HepG2 (cell line): ENCODE measurements at regions not wholly inside any gene's neighbourhood (a gene's known extent, or its start where the extent isn't known, plus 50 kb on each side); places are given as distances from the start of the nearest gene placed in this dataset.

ENCODE experiments used
- ATAC-seq: fragments of 200-7000 bp; cut with Tn5 transposase; 3 replicates; pipeline ENCODE4 v1.9.1; 2020; ENCODE audit warnings: mild to moderate bottlenecking, moderate library complexity
- BruUV-seq: library from RNA; stranded (reverse); fragments of 400-500 nt; replicated peaks from 2 replicates; lab custom pipeline; 2021; lab: Mats Ljungman, UMichigan
- CTCF ChIA-PET: fragments of 300-600 bp; formaldehyde crosslinking; extraction: SDS; loops from one replicate; lab custom pipeline; 2021; ENCODE audit warnings: low total read pairs, inconsistent platforms, low intra/inter-chr PET ratio; lab: Yijun Ruan, JAX
- POLR2A ChIA-PET: fragments of 350-600 bp; sonication (Branson Sonifier 250); formaldehyde crosslinking; loops from one replicate; lab custom pipeline; 2020; ENCODE audit warnings: antibody characterized with exemption, inconsistent platforms; lab: Yijun Ruan, JAX
- DNase-seq: peaks from one replicate; pipeline ENCODE4 v3.0.0-alpha.2; 2015; ENCODE audit warnings: low spot score
- FAIRE-seq: peaks from 3 replicates; lab custom pipeline; 2011; peaks lifted over from hg19 to GRCh38; lab: Jason Lieb, UNC
- H2AFZ ChIP-seq: one replicate; pipeline ENCODE4 v1.6.1; 2011; ENCODE audit warnings: low read length, inconsistent platforms
- H3K27ac ChIP-seq: fragments of 300-600 bp; 3 replicates; pipeline ENCODE4 v1.8.0; 2011; ENCODE audit warnings: mixed run types, mild to moderate bottlenecking, mixed read lengths, low read length, inconsistent platforms; ENCODE audit not compliant: insufficient read depth; ENCODE audit errors: extremely low read length
- H3K27me3 ChIP-seq, 2 experiments: fragments of 200-600 bp in 1 of 2; 2 replicates in 1 of 2; 3 replicates in 1 of 2; pipeline versions ENCODE4 v1.6.0 to v1.8.0; 2011; ENCODE audit warnings: low read length in 2 of 2, mild to moderate bottlenecking in 2 of 2, moderate library complexity in 2 of 2, inconsistent platforms in 1 of 2; ENCODE audit not compliant: insufficient read depth in 2 of 2, control insufficient read depth in 1 of 2
- H3K36me3 ChIP-seq, 2 experiments: fragments of 200-600 bp in 1 of 2; replicated peaks in 1 of 2; 2 replicates in 1 of 2; 3 replicates in 1 of 2; pipeline versions ENCODE4 v1.5.1 to v1.8.0; 2011; ENCODE audit warnings: low read length in 2 of 2, inconsistent platforms in 1 of 2; ENCODE audit not compliant: insufficient read depth in 2 of 2, control insufficient read depth in 1 of 2
- H3K4me1 ChIP-seq: 2 replicates; pipeline ENCODE4 v1.5.1; 2012; ENCODE audit warnings: low read length, inconsistent platforms; ENCODE audit not compliant: insufficient read depth
- H3K4me2 ChIP-seq: 2 replicates; pipeline ENCODE4 v1.6.0; 2011; ENCODE audit warnings: low read depth, low read length, inconsistent platforms
- H3K4me3 ChIP-seq, 3 experiments: fragments of 200-600 bp in 1 of 3; sonication (generic), shearing (Covaris generic) in 1 of 3; replicated peaks in 1 of 3; 2 replicates each; pipeline ENCODE4 v1.5.1; 2011 to 2016; ENCODE audit warnings: low read length in 3 of 3, inconsistent platforms in 2 of 3, low read depth in 2 of 3, mild to moderate bottlenecking in 2 of 3, control low read depth in 1 of 3, mixed read lengths in 1 of 3; ENCODE audit not compliant: insufficient read depth in 1 of 3
- H3K79me2 ChIP-seq: one replicate; pipeline ENCODE4 v1.6.1; 2011; ENCODE audit warnings: low read length, inconsistent platforms; ENCODE audit not compliant: insufficient read depth
- H3K9ac ChIP-seq: 2 replicates; pipeline ENCODE4 v1.6.0; 2011; ENCODE audit warnings: mild to moderate bottlenecking, low read depth, low read length, inconsistent platforms; ENCODE audit not compliant: insufficient read depth
- H3K9me3 ChIP-seq: 2 replicates; pipeline ENCODE4 v1.5.1; 2012; ENCODE audit warnings: mild to moderate bottlenecking, low read length
- H4K20me1 ChIP-seq: 2 replicates; pipeline ENCODE4 v1.6.0; 2011; ENCODE audit warnings: inconsistent platforms, mild to moderate bottlenecking, low read length, moderate library complexity; ENCODE audit not compliant: insufficient read depth
- ATF6 ChIP-seq: sonication (generic); formaldehyde crosslinking; conservative IDR thresholded peaks from 2 replicates; pipeline ENCODE4 v1.4.0; 2020; ENCODE audit warnings: missing genetic modification reagents
- GTF3A ChIP-seq: sonication (generic); formaldehyde crosslinking; conservative IDR thresholded peaks from 2 replicates; pipeline ENCODE4 v1.4.0; 2020; ENCODE audit warnings: mild to moderate bottlenecking, missing genetic modification reagents
- IRF9 ChIP-seq: sonication (generic); formaldehyde crosslinking; IDR thresholded peaks from 2 replicates; pipeline ENCODE4 v1.8.0; 2022; ENCODE audit warnings: missing genetic modification reagents, mild to moderate bottlenecking, borderline replicate concordance
- MLX ChIP-seq: IDR thresholded peaks from 2 replicates; pipeline ENCODE4 v1.6.1; 2016
- POLR2G ChIP-seq: fragments of 200-400 bp; formaldehyde crosslinking; IDR thresholded peaks from 2 replicates; pipeline ENCODE4 v1.6.1; 2018; ENCODE audit warnings: mild to moderate bottlenecking, low read depth, low read length, moderate library complexity
- RAD51 ChIP-seq: fragments of 450-650 bp; IDR thresholded peaks from 2 replicates; pipeline ENCODE4 v1.6.1; 2016; ENCODE audit warnings: borderline replicate concordance
- SKIL ChIP-seq: sonication (generic); formaldehyde crosslinking; IDR thresholded peaks from 2 replicates; pipeline ENCODE4 v1.8.0; 2022; ENCODE audit warnings: missing genetic modification reagents, mild to moderate bottlenecking, moderate library complexity, borderline replicate concordance
- SMAD1 ChIP-seq: sonication (generic); formaldehyde crosslinking; IDR thresholded peaks from 2 replicates; pipeline ENCODE4 v1.4.0; 2020; ENCODE audit warnings: missing genetic modification reagents, low read depth, mild to moderate bottlenecking, borderline replicate concordance
- STAT5B ChIP-seq: sonication (generic); formaldehyde crosslinking; IDR thresholded peaks from 2 replicates; pipeline ENCODE4 v1.4.0; 2020; ENCODE audit warnings: missing genetic modification reagents
- UBTF ChIP-seq: sonication (generic); formaldehyde crosslinking; IDR thresholded peaks from 2 replicates; pipeline ENCODE4 v1.4.0; 2020; ENCODE audit warnings: mild to moderate bottlenecking, missing genetic modification reagents
- ZNF264 ChIP-seq: sonication (generic); formaldehyde crosslinking; IDR thresholded peaks from 2 replicates; pipeline ENCODE4 v1.4.0; 2020; ENCODE audit warnings: missing genetic modification reagents
- ZNF383 ChIP-seq: sonication (generic); formaldehyde crosslinking; IDR thresholded peaks from 2 replicates; pipeline ENCODE4 v1.4.0; 2020; ENCODE audit warnings: missing genetic modification reagents, mild to moderate bottlenecking, borderline replicate concordance
- ZNF607 ChIP-seq: sonication (generic); formaldehyde crosslinking; IDR thresholded peaks from 2 replicates; pipeline ENCODE4 v1.5.1; 2020; ENCODE audit warnings: missing genetic modification reagents, mild to moderate bottlenecking, borderline replicate concordance
- ZNF720 ChIP-seq: sonication (generic); formaldehyde crosslinking; IDR thresholded peaks from 2 replicates; pipeline ENCODE4 v1.4.0; 2020; ENCODE audit warnings: missing genetic modification reagents
- WGBS: methylation state at CpG from one replicate; pipeline ENCODE4 v1.1.6; 2017; ENCODE audit warnings: low lambda C conversion rate; 5-methylcytosine and 5-hydroxymethylcytosine counted together
- in situ Hi-C: cut with HindIII; loops from 2 replicates; pipeline ENCODE4 v1.10.0; 2017; ENCODE audit warnings: low pct_unique_long_range_greater_than_20kb; ENCODE audit not compliant: extremely low pct_ligation_motif_present
- intact Hi-C: fragments of 100-400 bp; cut with micrococcal nuclease; formaldehyde crosslinking; loops from one replicate; pipeline ENCODE4 v1.10.0; 2022; ENCODE audit not compliant: unreplicated experiment

- no peak for TF ChIP-seq UBTF (CRISPR knock-in tag)
- no peak for TF ChIP-seq SKIL (CRISPR knock-in tag)
- no peak for TF ChIP-seq MLX (CRISPR knock-in tag)
Measured at GRCh38 chrX:148159796-148160195, 178.7 kb downstream of the FMR1NB start (continued).

GRCh38 chrX:148161701-148162100 is 180.6 kb downstream of the FMR1NB start:
- no peak for DNase-seq
- intact Hi-C loops = no loop called here
- 0% methylated on average over 3 of the region's 6 CpGs for WGBS
- no peak for ATAC-seq
- no TSS peak for BruUV-seq
- H2AFZ ChIP-seq = no peak overlapping the region
- no peaks in the 10 kb centered on the region for H3K36me3 ChIP-seq
- no peak overlapping the region for H3K9ac ChIP-seq
- H4K20me1 ChIP-seq = no peaks in the 10 kb centered on the region
- FAIRE-seq = no peak
- H3K4me1 ChIP-seq = no peaks in the 10 kb centered on the region
- ChIA-PET CTCF (no interaction called here), POLR2A (no interaction called here)
- no peak overlapping the region for H3K27ac ChIP-seq
- H3K4me2 ChIP-seq = no peak overlapping the region
- no peaks in the 10 kb centered on the region for H3K79me2 ChIP-seq
- no peaks in the 10 kb centered on the region for H3K9me3 ChIP-seq
- in situ Hi-C loops = no loop called here
- H3K27me3 ChIP-seq = no peaks in the 10 kb centered on the region
- H3K4me3 ChIP-seq = no peak overlapping the region
- TF ChIP-seq ZNF607 (no peak), GTF3A (CRISPR knock-in tag) (no peak), ZNF264 (CRISPR knock-in tag) (no peak), ATF6 (CRISPR knock-in tag) (no peak), RAD51 (no peak), SMAD1 (CRISPR knock-in tag) (no peak), ZNF383 (no peak), POLR2G (no peak), IRF9 (CRISPR knock-in tag) (no peak), ZNF720 (CRISPR knock-in tag) (no peak), STAT5B (no peak)
